Astrocyte of the hippocampus (primary cell): ENCODE measurements at regions not wholly inside any gene's neighbourhood (a gene's known extent, or its start where the extent isn't known, plus 50 kb on each side); places are given as distances from the start of the nearest gene placed in this dataset.
A peak's percentile ranks its signal among the peaks of the same experiment; 100 is the strongest.
"Not testable (repeated sequence)": the region's sequence is repeated elsewhere in the genome, so short reads cannot be mapped to it uniquely, and the experiment has no call there.

Source experiments
- DNase-seq: peaks from one replicate; pipeline ENCODE4 v3.0.0; 2011; ENCODE audit warnings: low read depth, low spot score

GRCh38 chr1:38787041-38787440 is 72.5 kb downstream of the RRAGC start:
- no peak for DNase-seq

GRCh38 chr1:38786040-38786436 is 73.5 kb downstream of the RRAGC start:
- no peak for DNase-seq

GRCh38 chr1:38785285-38786039 is 74.1 kb downstream of the RRAGC start:
- no peak for DNase-seq

GRCh38 chr1:38784452-38785284 is 74.9 kb downstream of the RRAGC start:
- no peak for DNase-seq

GRCh38 chr1:38783640-38784229 is 75.8 kb downstream of the RRAGC start:
- DNase-seq: peak; percentile 12

GRCh38 chr1:38781872-38782617 is 77.5 kb downstream of the RRAGC start:
- DNase-seq: no peak

- no peak for DNase-seq
Observed at GRCh38 chr1:38780133-38780532, 79.4 kb downstream of the RRAGC start.

- DNase-seq: no peak
Observed at GRCh38 chr1:38779491-38779890, 80.1 kb downstream of the RRAGC start.

- no peak for DNase-seq
Observed at GRCh38 chr1:38778521-38778920, 81.1 kb downstream of the RRAGC start.

- no peak for DNase-seq
Observed at GRCh38 chr1:38778051-38778450, 81.5 kb downstream of the RRAGC start.

- DNase-seq: no peak
Observed at GRCh38 chr1:38777464-38777957, 82.1 kb downstream of the RRAGC start.

- no peak for DNase-seq
Observed at GRCh38 chr1:38776466-38777065, 83.0 kb downstream of the RRAGC start.

- no peak for DNase-seq
Observed at GRCh38 chr1:38775175-38775845, 84.3 kb downstream of the RRAGC start.

- no peak for DNase-seq
Observed at GRCh38 chr1:38773483-38773882, 86.1 kb downstream of the RRAGC start.

GRCh38 chr1:38772953-38773352 is 86.6 kb downstream of the RRAGC start:
- no peak for DNase-seq

GRCh38 chr1:38772026-38772425 is 87.5 kb downstream of the RRAGC start:
- DNase-seq: no peak

GRCh38 chr1:38770516-38771173 is 88.9 kb downstream of the RRAGC start:
- not testable (repeated sequence) for DNase-seq

- DNase-seq: no peak
Observed at GRCh38 chr1:38766125-38766524, 93.4 kb downstream of the RRAGC start.

- DNase-seq: no peak
Observed at GRCh38 chr1:38763121-38763520, 96.5 kb downstream of the RRAGC start.

- no peak for DNase-seq
Observed at GRCh38 chr1:38760562-38760961, 99.0 kb downstream of the RRAGC start.
